GM18502 (cell line): ENCODE measurements at regions not wholly inside any gene's neighbourhood (a gene's known extent, or its start where the extent isn't known, plus 50 kb on each side); places are given as distances from the start of the nearest gene placed in this dataset.

ENCODE experiments used
- ATAC-seq: cut with Tn5 transposase; IDR thresholded peaks from one replicate; pipeline ENCODE4 v1.9.1; 2021; ENCODE audit warnings: mild to moderate bottlenecking; ENCODE audit not compliant: unreplicated experiment, poor library complexity

DNA sequence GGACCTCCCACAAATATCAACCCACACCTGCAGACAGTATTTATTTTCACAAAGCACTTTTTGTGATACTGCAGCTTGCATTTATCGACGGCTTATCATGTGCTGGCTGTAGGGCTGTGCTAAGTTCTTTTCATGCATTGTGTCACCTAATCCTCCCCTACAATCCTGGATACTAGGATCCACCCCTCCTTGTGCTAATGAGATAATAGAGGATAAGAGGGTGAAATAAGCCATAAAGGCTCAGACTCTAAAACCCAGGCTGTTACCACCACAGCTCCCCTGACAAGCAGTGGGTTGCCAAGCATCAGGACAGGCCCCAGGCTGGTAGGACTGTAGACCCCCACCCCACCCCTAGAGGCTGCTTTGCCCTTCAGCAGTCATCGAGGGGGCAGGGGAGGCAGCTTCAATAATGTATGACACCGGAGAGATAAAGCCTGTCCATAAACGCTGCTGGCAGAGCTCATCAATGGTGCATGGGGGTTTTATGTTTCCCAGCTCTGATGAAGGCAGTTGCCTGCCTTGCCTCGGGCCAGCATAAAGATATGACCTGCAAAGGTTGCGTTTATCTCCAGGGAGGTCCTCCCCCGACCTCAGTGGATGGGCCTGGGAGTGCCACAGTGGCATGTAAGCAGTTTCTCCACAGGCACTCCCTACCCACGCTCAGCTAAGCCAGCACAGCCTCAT lies 73.9 kb upstream of the C16orf82 start:
- ATAC-seq: no peak

DNA sequence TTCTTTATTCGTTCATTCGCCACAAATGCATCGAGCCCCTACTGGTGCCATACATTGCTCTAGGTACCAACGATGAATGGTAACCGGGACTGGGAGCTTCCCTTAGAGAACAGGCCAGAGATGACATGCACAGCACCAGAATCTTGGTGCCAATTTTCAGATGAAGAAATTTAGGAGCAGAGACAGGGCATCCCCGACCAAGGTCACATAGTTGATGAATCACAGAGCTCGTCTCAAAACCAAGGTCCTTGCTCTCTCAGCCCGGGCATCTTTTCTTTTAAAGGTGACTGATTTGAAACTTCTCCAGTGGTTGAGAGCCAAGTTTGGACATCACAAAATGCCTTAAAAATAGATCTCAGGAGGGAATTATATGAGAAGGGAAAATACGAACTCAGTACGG lies 73.2 kb upstream of the C16orf82 start:
- no peak for ATAC-seq

DNA sequence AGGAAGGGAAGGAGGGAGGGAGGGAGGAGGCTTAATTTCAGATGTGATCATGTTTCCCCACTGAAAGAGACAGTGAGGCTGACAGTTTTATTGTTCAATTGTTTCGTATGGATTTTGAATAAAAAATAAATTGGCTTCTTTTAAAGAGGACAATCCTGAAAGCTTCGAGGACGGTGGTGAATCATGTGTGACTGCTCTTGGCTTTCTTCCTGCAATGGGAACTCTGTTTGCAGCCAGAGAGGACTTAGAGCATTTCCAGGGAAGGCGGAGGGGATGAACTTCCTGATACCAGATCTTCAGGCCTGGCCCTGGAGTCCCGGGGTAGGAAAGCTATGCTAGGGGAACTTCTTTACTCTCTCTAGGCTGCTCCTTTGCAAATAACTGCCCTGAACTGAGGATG lies 72.8 kb upstream of the C16orf82 start:
- no peak for ATAC-seq

DNA sequence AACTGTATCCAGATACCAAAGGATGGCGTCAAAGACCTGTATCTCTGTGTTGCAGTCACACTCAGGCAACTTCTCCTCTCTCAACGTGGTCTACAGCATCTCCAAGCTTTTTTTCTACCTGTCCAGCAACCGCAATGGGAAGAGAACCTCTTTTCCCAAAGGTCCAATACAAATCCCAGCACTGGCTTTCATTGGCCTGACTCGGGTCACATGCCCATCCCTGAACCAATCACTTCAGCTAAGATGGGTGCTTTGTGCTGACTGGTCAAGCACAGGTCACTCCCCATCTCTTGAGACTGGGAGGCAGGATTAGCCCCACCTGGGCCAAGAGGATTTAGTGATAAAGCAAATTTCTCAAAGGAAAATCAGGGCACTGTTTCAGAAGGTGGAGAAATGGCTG lies 71.2 kb upstream of the C16orf82 start:
- no peak for ATAC-seq

DNA sequence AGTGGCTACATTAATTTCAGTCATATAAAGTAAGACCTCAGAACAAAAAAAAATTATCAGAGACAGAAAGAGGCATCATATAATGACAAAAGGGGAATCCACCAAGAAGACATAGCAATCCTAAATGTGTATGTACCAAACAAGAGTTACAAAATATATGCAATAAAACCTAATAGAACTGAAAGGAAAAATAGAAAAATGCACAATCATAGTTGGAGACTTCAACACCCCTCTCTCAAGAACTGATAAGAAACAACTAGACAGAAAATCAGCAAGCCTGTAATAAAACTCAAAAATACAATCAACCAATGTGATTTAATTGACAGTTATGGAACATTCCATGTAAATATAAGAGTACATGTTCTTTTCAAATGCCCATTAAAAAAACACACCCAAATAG lies 61.3 kb upstream of the C16orf82 start:
- ATAC-seq: no peak
